CD14-positive monocyte (primary cell): ENCODE measurements at regions not wholly inside any gene's neighbourhood (a gene's known extent, or its start where the extent isn't known, plus 50 kb on each side); places are given as distances from the start of the nearest gene placed in this dataset.
A peak's percentile ranks its signal among the peaks of the same experiment; 100 is the strongest.

Experiments used
- DNase-seq, 3 donors: peaks; one replicate each; pipeline ENCODE4 v3.0.0-alpha.2; 2011 to 2022
- H2AFZ ChIP-seq: 2 replicates; pipeline ENCODE4 v1.6.0; 2012; ENCODE audit warnings: mild to moderate bottlenecking, low read depth, low read length, inconsistent platforms; ENCODE audit not compliant: insufficient read depth, poor library complexity, severe bottlenecking
- H3K27ac ChIP-seq, 2 donors: 1 replicate in 1 of 2; 2 replicates in 1 of 2; pipeline ENCODE4 v1.5.1; 2012 to 2013; ENCODE audit warnings: low read length in 2 of 2, control low read depth in 1 of 2, inconsistent platforms in 1 of 2, low read depth in 1 of 2, mild to moderate bottlenecking in 1 of 2
- H3K27me3 ChIP-seq, 2 donors: one replicate each; pipeline versions ENCODE4 v1.6.0 to v1.6.1; 2011 to 2013; ENCODE audit warnings: low read length in 2 of 2; ENCODE audit not compliant: control insufficient read depth in 2 of 2, insufficient read depth in 2 of 2
- H3K36me3 ChIP-seq, 2 donors: replicated peaks in 1 of 2; 1 replicate in 1 of 2; 2 replicates in 1 of 2; pipeline versions ENCODE4 v1.5.1 to v1.6.1; 2012 to 2013; ENCODE audit warnings: low read length in 2 of 2, control low read depth in 1 of 2, inconsistent platforms in 1 of 2, mild to moderate bottlenecking in 1 of 2; ENCODE audit not compliant: insufficient read depth in 2 of 2, control insufficient read depth in 1 of 2
- H3K4me1 ChIP-seq, 2 donors: 1 replicate in 1 of 2; 2 replicates in 1 of 2; pipeline versions ENCODE4 v1.5.1 to v1.6.1; 2012 to 2013; ENCODE audit warnings: low read length in 2 of 2, control low read depth in 1 of 2, inconsistent platforms in 1 of 2, mild to moderate bottlenecking in 1 of 2, moderate library complexity in 1 of 2; ENCODE audit not compliant: insufficient read depth in 2 of 2, control insufficient read depth in 1 of 2
- H3K4me2 ChIP-seq: replicated peaks from 2 replicates; pipeline ENCODE3; 2012; ENCODE audit warnings: low read length, moderate library complexity, mild to moderate bottlenecking; ENCODE audit not compliant: poor library complexity, severe bottlenecking; ENCODE audit errors: extremely low read depth
- H3K4me3 ChIP-seq, 3 experiments: fragments of 200-600 bp in 1 of 3; sonication (generic) in 1 of 3; replicated peaks in 1 of 3; 1 replicate in 2 of 3; 2 replicates in 1 of 3; pipeline ENCODE4 v1.5.1; 2011 to 2013; ENCODE audit warnings: low read length in 3 of 3, mild to moderate bottlenecking in 3 of 3, control low read depth in 2 of 3, low read depth in 2 of 3, inconsistent platforms in 1 of 3, moderate library complexity in 1 of 3
- H3K79me2 ChIP-seq: 2 replicates; pipeline ENCODE4 v1.6.0; 2012; ENCODE audit warnings: mild to moderate bottlenecking, control low read depth, inconsistent platforms, low read length, moderate library complexity; ENCODE audit not compliant: insufficient read depth
- H3K9ac ChIP-seq: 2 replicates; pipeline ENCODE4 v1.6.0; 2017; ENCODE audit warnings: low read length, mild to moderate bottlenecking; ENCODE audit not compliant: insufficient read depth, poor library complexity, severe bottlenecking
- H3K9me3 ChIP-seq, 2 donors: replicated peaks in 1 of 2; 1 replicate in 1 of 2; 2 replicates in 1 of 2; pipeline versions ENCODE4 v1.5.1 to v1.6.1; 2012 to 2013; ENCODE audit warnings: low read length in 2 of 2, control low read depth in 1 of 2; ENCODE audit not compliant: control insufficient read depth in 1 of 2, insufficient read depth in 1 of 2
- H4K20me1 ChIP-seq: 2 replicates; pipeline ENCODE4 v1.6.0; 2012; ENCODE audit warnings: mild to moderate bottlenecking, low read length, control low read depth, moderate library complexity; ENCODE audit not compliant: insufficient read depth
- H3K27ac Mint-ChIP-seq, 7 donors: one replicate each; pipeline ENCODE4 v1.8.0; 2020; ENCODE audit warnings: mild to moderate bottlenecking in 7 of 7, mixed read lengths in 7 of 7, moderate library complexity in 6 of 7, inconsistent platforms in 2 of 7
- H3K27me3 Mint-ChIP-seq, 3 donors: one replicate each; pipeline ENCODE4 v1.8.0; 2021 to 2022; ENCODE audit warnings: low read depth in 3 of 3, mild to moderate bottlenecking in 3 of 3, mixed read lengths in 3 of 3, moderate library complexity in 3 of 3, inconsistent platforms in 1 of 3
- H3K36me3 Mint-ChIP-seq, 2 donors: one replicate each; pipeline ENCODE4 v1.8.0; 2020; ENCODE audit warnings: mixed read lengths in 2 of 2, inconsistent platforms in 1 of 2, mild to moderate bottlenecking in 1 of 2
- H3K4me1 Mint-ChIP-seq: one replicate; pipeline ENCODE4 v1.8.0; 2020; ENCODE audit warnings: mild to moderate bottlenecking, mixed read lengths
- H3K4me3 Mint-ChIP-seq, 2 donors: one replicate each; pipeline ENCODE4 v1.8.0; 2020; ENCODE audit warnings: mild to moderate bottlenecking in 2 of 2, mixed read lengths in 2 of 2, moderate library complexity in 1 of 2
- H3K9me3 Mint-ChIP-seq, 7 donors: one replicate each; pipeline ENCODE4 v1.8.0; 2020 to 2022; ENCODE audit warnings: mixed read lengths in 7 of 7, mild to moderate bottlenecking in 6 of 7, moderate library complexity in 6 of 7, inconsistent platforms in 2 of 7
- CTCF ChIP-seq: fragments of 200-600 bp; IDR thresholded peaks from one replicate; pipeline ENCODE4 v1.8.0; 2022; ENCODE audit warnings: antibody characterized with exemption, mild to moderate bottlenecking
- WGBS: methylation state at CpG from one replicate; pipeline ENCODE4 v1.1.5; 2013; ENCODE audit warnings: missing lambda C conversion rate; ENCODE audit not compliant: insufficient coverage; 5-methylcytosine and 5-hydroxymethylcytosine counted together
- intact Hi-C, 2 donors: fragments of 100-400 bp; cut with micrococcal nuclease; formaldehyde crosslinking; loops; one replicate each; pipeline versions ENCODE4 v1.15.0 to v1.15.1; 2023

GRCh38 chr2:226184940-226185615, 614.5 kb downstream of the IRS1 start:
- WGBS, result 17% methylated on average over 2 of the region's 6 CpGs
- Histone ChIP-seq H3K4me2 (peak overlapping the region; percentile 63), H4K20me1 (no peaks in the 10 kb centered on the region), H3K79me2 (no peaks in the 10 kb centered on the region), H3K36me3 (no peaks in the 10 kb centered on the region), H3K4me1 (peaks cover 23 to 28% of the 10 kb centered on the region in 2 donors), H3K27ac (peak overlapping the region; percentile 19 to 56), H3K4me3 (peak overlapping the region in 2 of 3 experiments; percentile 9 to 52), H3K9me3 (peaks cover 3 to 8% of the 10 kb centered on the region in 2 donors), H3K9ac (no peak overlapping the region), H2AFZ (peak overlapping the region; percentile 53), H3K27me3 (no peaks in the 10 kb centered on the region)
- Mint-ChIP-seq H3K4me3 (peak overlapping the region; percentile 17 to 73), H3K9me3 (peaks cover 2 to 10% (median 6%) of the 10 kb centered on the region in 7 donors), H3K36me3 (no peaks in the 10 kb centered on the region), H3K4me1 (peaks cover 16% of the 10 kb centered on the region), H3K27ac (peak overlapping the region in 6 of 7 donors; percentile 58 to 78 (median 68)), H3K27me3 (peaks cover 0 to 2% (median 0%) of the 10 kb centered on the region in 3 donors)
- peak; percentile 7 to 18 (median 8) for DNase-seq
- intact Hi-C loops, result no loop called here
- no peak for TF ChIP-seq CTCF

GRCh38 chr2:226184540-226184939, 615.1 kb downstream of the IRS1 start:
- Histone ChIP-seq H2AFZ (peak overlapping the region; percentile 53), H4K20me1 (no peaks in the 10 kb centered on the region), H3K4me2 (peak overlapping the region; percentile 63), H3K27ac (peak overlapping the region in 1 of 2 donors; percentile 56), H3K27me3 (no peaks in the 10 kb centered on the region), H3K79me2 (no peaks in the 10 kb centered on the region), H3K4me1 (peaks cover 23 to 28% of the 10 kb centered on the region in 2 donors), H3K9ac (no peak overlapping the region), H3K9me3 (peaks cover 4 to 10% of the 10 kb centered on the region in 2 donors), H3K36me3 (no peaks in the 10 kb centered on the region), H3K4me3 (peak overlapping the region in 1 of 3 experiments; percentile 52)
- H3K9me3 Mint-ChIP-seq, result peaks cover 2 to 13% (median 8%) of the 10 kb centered on the region in 7 donors
- 100% methylated on average over 2 of the region's 2 CpGs for WGBS
- H3K4me1 Mint-ChIP-seq, result peaks cover 16% of the 10 kb centered on the region
- peaks cover 0 to 2% (median 0%) of the 10 kb centered on the region in 3 donors for H3K27me3 Mint-ChIP-seq
- peak overlapping the region in 2 of 7 donors; percentile 64 to 73 for H3K27ac Mint-ChIP-seq
- H3K36me3 Mint-ChIP-seq, result peaks cover 0 to 2% of the 10 kb centered on the region in 2 donors
- no peak for TF ChIP-seq CTCF
- intact Hi-C loops, result no loop called here
- no peak for DNase-seq
- peak overlapping the region in 1 of 2 donors; percentile 73 for H3K4me3 Mint-ChIP-seq
